AG04450 (cell line): ENCODE measurements at regions not wholly inside any gene's neighbourhood (a gene's known extent, or its start where the extent isn't known, plus 50 kb on each side); places are given as distances from the start of the nearest gene placed in this dataset.

Experiments
- CTCF ChIA-PET: fragments of 300-600, 350-600 bp; formaldehyde crosslinking; extraction: SDS; loops from one replicate; lab custom pipeline; 2022; ENCODE audit warnings: antibody characterized with exemption, inconsistent platforms; lab: Charles Lee
- POLR2A ChIA-PET: fragments of 350-600 bp; formaldehyde crosslinking; extraction: SDS; loops from one replicate; lab custom pipeline; 2021; ENCODE audit warnings: antibody characterized with exemption, inconsistent platforms; lab: Yijun Ruan, JAX
- DNase-seq: peaks from one replicate; pipeline ENCODE4 v3.0.0-alpha.2; 2011; ENCODE audit warnings: low read depth, low spot score
- H3K27ac ChIP-seq: one replicate; pipeline ENCODE4 v1.5.1; 2012; ENCODE audit warnings: low read depth, low read length, control low read depth
- H3K27me3 ChIP-seq: one replicate; pipeline ENCODE4 v1.6.0; 2012; ENCODE audit warnings: low read length; ENCODE audit not compliant: control insufficient read depth, insufficient read depth
- H3K4me3 ChIP-seq: 2 replicates; pipeline ENCODE4 v1.5.1; 2011; ENCODE audit warnings: mild to moderate bottlenecking, low read depth, low read length, control low read depth
- H3K9me3 ChIP-seq: 2 replicates; pipeline ENCODE4 v1.5.1; 2012; ENCODE audit warnings: low read length; ENCODE audit not compliant: control insufficient read depth, insufficient read depth
- TF ChIP-seq, protein P1 (sequence below): IDR thresholded peaks from 2 replicates; pipeline ENCODE4 v1.5.1; 2011; ENCODE audit warnings: low read depth, low read length, control low read depth, inconsistent platforms

DNA sequence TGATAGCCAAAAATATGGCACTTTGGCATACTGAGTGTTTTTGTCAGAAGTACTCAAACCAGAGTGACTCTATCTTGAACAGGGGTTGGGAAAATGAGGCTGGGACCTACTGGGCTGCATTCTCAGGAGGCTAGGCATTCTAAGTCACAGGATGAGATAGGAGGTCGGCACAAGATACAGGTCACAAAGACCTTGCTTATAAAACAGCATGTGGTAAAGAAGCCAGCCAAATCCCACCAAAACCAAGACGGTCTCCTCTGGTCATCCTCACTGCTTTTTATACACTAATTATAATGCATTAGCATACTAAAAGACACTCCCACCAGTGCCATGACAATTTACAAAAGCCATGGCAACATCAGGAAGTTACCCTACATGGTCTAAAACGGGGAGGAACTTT is 985.1 kb downstream of the HACE1 start:
- Histone ChIP-seq H3K9me3 (peaks cover 13% of the 10 kb centered on the region; the same call in 1 of the 2 replicates), H3K27ac (no peak overlapping the region), H3K27me3 (no peaks in the 10 kb centered on the region), H3K4me3 (no peak overlapping the region)
- ChIA-PET POLR2A (no interaction called here), CTCF (no interaction called here)
- DNase-seq = no peak
- TF ChIP-seq, protein P1, sequence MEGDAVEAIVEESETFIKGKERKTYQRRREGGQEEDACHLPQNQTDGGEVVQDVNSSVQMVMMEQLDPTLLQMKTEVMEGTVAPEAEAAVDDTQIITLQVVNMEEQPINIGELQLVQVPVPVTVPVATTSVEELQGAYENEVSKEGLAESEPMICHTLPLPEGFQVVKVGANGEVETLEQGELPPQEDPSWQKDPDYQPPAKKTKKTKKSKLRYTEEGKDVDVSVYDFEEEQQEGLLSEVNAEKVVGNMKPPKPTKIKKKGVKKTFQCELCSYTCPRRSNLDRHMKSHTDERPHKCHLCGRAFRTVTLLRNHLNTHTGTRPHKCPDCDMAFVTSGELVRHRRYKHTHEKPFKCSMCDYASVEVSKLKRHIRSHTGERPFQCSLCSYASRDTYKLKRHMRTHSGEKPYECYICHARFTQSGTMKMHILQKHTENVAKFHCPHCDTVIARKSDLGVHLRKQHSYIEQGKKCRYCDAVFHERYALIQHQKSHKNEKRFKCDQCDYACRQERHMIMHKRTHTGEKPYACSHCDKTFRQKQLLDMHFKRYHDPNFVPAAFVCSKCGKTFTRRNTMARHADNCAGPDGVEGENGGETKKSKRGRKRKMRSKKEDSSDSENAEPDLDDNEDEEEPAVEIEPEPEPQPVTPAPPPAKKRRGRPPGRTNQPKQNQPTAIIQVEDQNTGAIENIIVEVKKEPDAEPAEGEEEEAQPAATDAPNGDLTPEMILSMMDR = no peak

DNA sequence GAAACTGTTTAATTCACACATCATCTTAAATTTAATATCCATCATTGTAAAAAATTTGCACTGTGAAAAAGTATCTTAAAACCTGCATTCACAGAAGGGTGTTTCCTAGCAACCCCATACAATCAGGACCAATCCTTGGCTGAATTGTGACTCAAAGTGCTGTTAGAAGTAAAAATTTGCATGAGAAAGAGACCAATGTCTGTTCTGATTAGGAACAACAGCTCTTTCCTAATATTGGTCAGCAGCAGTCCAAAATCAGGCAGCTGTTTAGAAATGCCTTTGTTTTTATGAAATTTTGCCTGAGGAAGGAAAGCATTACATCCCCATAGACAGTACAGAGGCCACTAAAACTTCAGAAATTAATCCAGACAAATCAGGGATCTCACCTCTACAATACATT is 987.0 kb downstream of the HACE1 start:
- POLR2A ChIA-PET = no interaction called here
- Histone ChIP-seq H3K9me3 (peaks cover 8% of the 10 kb centered on the region), H3K27me3 (no peaks in the 10 kb centered on the region), H3K4me3 (no peak overlapping the region), H3K27ac (no peak overlapping the region)
- no peak for DNase-seq
- CTCF ChIA-PET = no interaction called here
- TF ChIP-seq, protein P1 = no peak

DNA sequence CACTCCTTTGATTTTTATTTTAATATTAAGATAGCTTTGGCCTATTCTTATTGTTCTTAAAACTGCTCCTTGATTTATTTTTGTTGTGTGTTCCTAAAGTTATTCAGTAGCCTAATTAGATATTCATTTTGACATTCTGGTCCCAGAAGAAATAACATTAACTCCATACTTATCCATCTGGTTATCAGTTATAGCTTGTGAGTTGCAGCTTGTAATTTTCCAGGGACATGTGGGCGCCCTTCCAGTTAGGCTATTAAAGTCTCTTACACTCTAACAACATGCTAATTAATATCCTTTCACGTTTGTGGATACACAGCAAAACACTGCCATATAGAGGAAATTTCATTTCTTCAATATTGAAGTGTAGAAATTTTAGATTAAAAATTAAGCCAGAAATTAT is 987.5 kb downstream of the HACE1 start:
- no peaks in the 10 kb centered on the region for H3K27me3 ChIP-seq
- peaks cover 9% of the 10 kb centered on the region for H3K9me3 ChIP-seq
- ChIA-PET CTCF (no interaction called here), POLR2A (no interaction called here)
- H3K4me3 ChIP-seq = no peak overlapping the region
- TF ChIP-seq, protein P1 = no peak
- H3K27ac ChIP-seq = no peak overlapping the region
- no peak for DNase-seq

DNA sequence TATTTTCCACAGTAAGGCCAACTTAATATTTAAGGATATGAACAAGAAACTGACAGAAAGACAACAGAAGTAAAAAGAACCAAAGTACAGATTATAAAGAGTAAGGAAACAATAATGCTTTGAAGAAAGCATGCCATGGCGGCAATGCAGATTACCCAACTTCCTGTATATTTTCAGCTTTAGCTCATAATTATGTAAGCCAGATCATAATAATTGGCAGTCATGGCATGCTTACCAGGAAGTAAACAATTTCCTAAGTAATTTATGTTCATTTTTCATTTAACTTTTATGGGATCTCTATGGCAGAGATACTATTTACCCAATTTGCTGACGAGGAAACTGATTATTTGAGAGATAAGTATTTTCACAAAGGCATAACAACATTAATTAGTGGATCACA is 988.7 kb downstream of the HACE1 start:
- ChIA-PET CTCF (no interaction called here), POLR2A (no interaction called here)
- Histone ChIP-seq H3K27ac (no peak overlapping the region), H3K9me3 (peaks cover 14% of the 10 kb centered on the region), H3K27me3 (no peaks in the 10 kb centered on the region), H3K4me3 (no peak overlapping the region)
- TF ChIP-seq, protein P1 = no peak
- DNase-seq = no peak

DNA sequence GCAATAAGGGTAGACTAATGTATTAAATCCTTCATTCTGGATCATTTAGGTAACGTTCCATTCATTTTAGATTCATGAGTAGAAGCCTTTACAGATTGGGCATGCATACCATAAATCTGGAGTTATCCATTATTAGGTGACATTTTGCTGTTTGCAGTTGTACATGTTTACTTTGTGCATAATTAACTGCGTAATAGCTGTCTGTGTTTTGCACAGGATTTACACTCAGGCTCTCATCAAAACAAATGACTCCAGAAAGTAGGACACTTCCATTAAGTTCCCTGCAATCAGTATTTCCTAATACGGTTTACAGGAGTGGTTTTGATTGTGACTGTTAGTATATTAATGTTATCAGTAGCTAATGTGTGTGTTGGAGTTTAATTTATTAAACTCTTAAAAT is 997.4 kb downstream of the HACE1 start:
- DNase-seq = no peak
- TF ChIP-seq, protein P1 = no peak
- Histone ChIP-seq H3K27ac (no peak overlapping the region), H3K9me3 (peaks cover 5% of the 10 kb centered on the region; the same call in 1 of the 2 replicates), H3K27me3 (no peaks in the 10 kb centered on the region), H3K4me3 (no peak overlapping the region)
- POLR2A ChIA-PET = no interaction called here
- CTCF ChIA-PET = no interaction called here
